Psoas muscle (tissue), 7 donors: ENCODE measurements at regions not wholly inside any gene's neighbourhood (a gene's known extent, or its start where the extent isn't known, plus 50 kb on each side); places are given as distances from the start of the nearest gene placed in this dataset.
A peak's percentile ranks its signal among the peaks of the same experiment; 100 is the strongest.

Source experiments
- ATAC-seq, 4 donors: fragments of 200-7000 bp; cut with Tn5 transposase; one replicate each; pipeline ENCODE4 v1.9.1; 2020; ENCODE audit warnings: moderate library complexity in 3 of 4, mild to moderate bottlenecking in 2 of 4
- DNase-seq, 2 donors: peaks; one replicate each; pipeline ENCODE4 v3.0.0-alpha.2; 2020
- H3K27ac ChIP-seq: fragments of 200-600 bp; one replicate; pipeline ENCODE4 v1.8.0; 2022
- H3K27me3 ChIP-seq, 3 donors: fragments of 200-600 bp in 1 of 3; one replicate each; pipeline versions ENCODE4 v1.6.1 to v1.8.0; 2013 to 2022; ENCODE audit warnings: low read length in 2 of 3, mild to moderate bottlenecking in 2 of 3, moderate library complexity in 1 of 3; ENCODE audit not compliant: insufficient read depth in 3 of 3
- H3K36me3 ChIP-seq, 2 donors: fragments of 200-600 bp in 1 of 2; one replicate each; pipeline versions ENCODE4 v1.6.1 to v1.8.0; 2013 to 2022; ENCODE audit warnings: low read depth in 1 of 2, mild to moderate bottlenecking in 1 of 2, moderate library complexity in 1 of 2; ENCODE audit not compliant: insufficient read depth in 1 of 2
- H3K4me1 ChIP-seq: fragments of 200-600 bp; one replicate; pipeline ENCODE4 v1.8.0; 2022
- H3K4me3 ChIP-seq: fragments of 200-600 bp; one replicate; pipeline ENCODE4 v1.8.0; 2022; ENCODE audit warnings: mild to moderate bottlenecking
- H3K9me3 ChIP-seq: fragments of 200-600 bp; one replicate; pipeline ENCODE4 v1.8.0; 2022
- WGBS, 3 donors: extraction: QIAGEN DNeasy Blood & Tissue Kit; methylation state at CpG; one replicate each; pipeline versions ENCODE4 v1.1.6 to v1.1.7; 2013; 5-methylcytosine and 5-hydroxymethylcytosine counted together
- intact Hi-C, 2 donors: fragments of 100-400 bp; cut with DNase I; formaldehyde crosslinking; loops; one replicate each; pipeline versions ENCODE4 v1.11.0 to v1.14.2; 2022
- TF ChIP-seq, protein P1 (sequence below): fragments of 200-600 bp; IDR thresholded peaks from one replicate; pipeline ENCODE4 v1.8.0; 2022; ENCODE audit warnings: antibody characterized with exemption
- donor health status: healthy with polysubstance abuse.
- donor health status: DM: no; HTN: no; CAD: no; lungs with moderate emphysema.
- donor health status: Bipolar disorder and iron deficiency.
- donor health status: healthy.
- donor health status: DM: yes; HTN: yes; CAD: no.
- donor health status: DM: no; HTN: no; CAD: no.
- donor health status: DM: yes; HTN: yes; CAD: no.

GRCh38 chr21:41066086-41066938, 101.6 kb upstream of the BACE2 start:
- Histone ChIP-seq H3K9me3 (no peaks in the 10 kb centered on the region), H3K36me3 (no peaks in the 10 kb centered on the region), H3K4me1 (no peaks in the 10 kb centered on the region), H3K27me3 (peaks cover 0 to 24% (median 0%) of the 10 kb centered on the region in 3 donors), H3K4me3 (no peak overlapping the region), H3K27ac (no peak overlapping the region)
- WGBS, 3 donors = 73 to 85% (median 77%) methylated on average over 16 of the region's 16 CpGs
- intact Hi-C loops = loop anchor here (5.0 kb wide), 1 partner anchor 924 kb away; no protein-coding TSS in a partner anchor
- ATAC-seq (no peak), DNase-seq (no peak)
- TF ChIP-seq, protein P1, sequence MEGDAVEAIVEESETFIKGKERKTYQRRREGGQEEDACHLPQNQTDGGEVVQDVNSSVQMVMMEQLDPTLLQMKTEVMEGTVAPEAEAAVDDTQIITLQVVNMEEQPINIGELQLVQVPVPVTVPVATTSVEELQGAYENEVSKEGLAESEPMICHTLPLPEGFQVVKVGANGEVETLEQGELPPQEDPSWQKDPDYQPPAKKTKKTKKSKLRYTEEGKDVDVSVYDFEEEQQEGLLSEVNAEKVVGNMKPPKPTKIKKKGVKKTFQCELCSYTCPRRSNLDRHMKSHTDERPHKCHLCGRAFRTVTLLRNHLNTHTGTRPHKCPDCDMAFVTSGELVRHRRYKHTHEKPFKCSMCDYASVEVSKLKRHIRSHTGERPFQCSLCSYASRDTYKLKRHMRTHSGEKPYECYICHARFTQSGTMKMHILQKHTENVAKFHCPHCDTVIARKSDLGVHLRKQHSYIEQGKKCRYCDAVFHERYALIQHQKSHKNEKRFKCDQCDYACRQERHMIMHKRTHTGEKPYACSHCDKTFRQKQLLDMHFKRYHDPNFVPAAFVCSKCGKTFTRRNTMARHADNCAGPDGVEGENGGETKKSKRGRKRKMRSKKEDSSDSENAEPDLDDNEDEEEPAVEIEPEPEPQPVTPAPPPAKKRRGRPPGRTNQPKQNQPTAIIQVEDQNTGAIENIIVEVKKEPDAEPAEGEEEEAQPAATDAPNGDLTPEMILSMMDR = no peak

GRCh38 chr21:41067709-41068108, 100.3 kb upstream of the BACE2 start:
- WGBS, 3 donors = 82 to 89% (median 82%) methylated on average over 4 of the region's 4 CpGs
- DNase-seq = no peak
- H3K4me1 ChIP-seq = no peaks in the 10 kb centered on the region
- H3K27me3 ChIP-seq = peaks cover 0 to 24% (median 0%) of the 10 kb centered on the region in 3 donors
- H3K27ac ChIP-seq = no peak overlapping the region
- H3K36me3 ChIP-seq = no peaks in the 10 kb centered on the region
- H3K9me3 ChIP-seq = no peaks in the 10 kb centered on the region
- TF ChIP-seq, protein P1 = no peak
- H3K4me3 ChIP-seq = no peak overlapping the region
- intact Hi-C loops = loop anchor here (5.0 kb wide), 1 partner anchor 925 kb away; no protein-coding TSS in a partner anchor
- no peak for ATAC-seq

DNA sequence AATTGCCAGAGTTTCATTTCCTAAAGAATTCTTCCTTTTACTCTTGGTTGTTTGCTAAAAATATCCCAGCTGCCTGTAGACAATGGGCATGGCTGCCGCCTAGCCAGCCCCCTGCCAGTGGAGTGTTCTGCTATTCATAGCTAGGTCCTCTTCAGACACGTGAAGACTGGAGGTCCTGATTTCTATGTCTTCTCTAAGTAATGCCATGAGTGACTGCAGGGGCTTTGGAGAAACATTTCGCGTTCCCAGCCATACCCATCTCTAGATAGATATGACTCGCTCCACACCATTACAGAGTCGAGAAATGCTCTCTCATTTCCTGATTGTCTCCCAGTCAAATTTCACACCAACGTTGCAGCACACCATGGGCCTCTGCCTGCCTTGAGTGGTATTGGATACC, 99.5 kb upstream of the BACE2 start:
- ATAC-seq = peak in 1 of 4 donors; percentile 16
- Histone ChIP-seq H3K27ac (no peak overlapping the region), H3K36me3 (no peaks in the 10 kb centered on the region), H3K4me3 (peak overlapping the region; percentile 36), H3K27me3 (peaks cover 0 to 24% (median 0%) of the 10 kb centered on the region in 3 donors), H3K9me3 (no peaks in the 10 kb centered on the region), H3K4me1 (no peaks in the 10 kb centered on the region)
- WGBS, 3 donors = 25 to 29% (median 29%) methylated on average over 7 of the region's 7 CpGs
- no peak for DNase-seq
- TF ChIP-seq, protein P1 = no peak
- intact Hi-C loops = loop anchor here (5.0 kb wide), 1 partner anchor 926 kb away; no protein-coding TSS in a partner anchor

GRCh38 chr21:41068967-41069642, 98.9 kb upstream of the BACE2 start:
- peak; percentile 79 to 83 for DNase-seq
- 8% methylated on average over 30 of the region's 30 CpGs for WGBS, 3 donors
- intact Hi-C loops = loop anchor here (5.0 kb wide), 1 partner anchor 927 kb away; no protein-coding TSS in a partner anchor
- no peaks in the 10 kb centered on the region for H3K36me3 ChIP-seq
- H3K27ac ChIP-seq = no peak overlapping the region
- peaks cover 0 to 24% (median 0%) of the 10 kb centered on the region in 3 donors for H3K27me3 ChIP-seq
- TF ChIP-seq, protein P1 = peak; percentile 65
- ATAC-seq = peak in 2 of 4 donors; percentile 29 to 78
- H3K4me3 ChIP-seq = peak overlapping the region; percentile 36
- H3K4me1 ChIP-seq = no peaks in the 10 kb centered on the region
- H3K9me3 ChIP-seq = no peaks in the 10 kb centered on the region
